Upper lobe of left lung (tissue), 4 donors: ENCODE measurements at regions not wholly inside any gene's neighbourhood (a gene's known extent, or its start where the extent isn't known, plus 50 kb on each side); places are given as distances from the start of the nearest gene placed in this dataset.

ENCODE experiments used
- EP300 ChIP-seq, 4 donors: sonication (generic); formaldehyde crosslinking; IDR thresholded peaks; one replicate each; pipeline ENCODE4 v1.5.1; 2017; ENCODE audit warnings: antibody characterized with exemption in 4 of 4, control low read depth in 2 of 4
- POLR2A ChIP-seq, 4 donors: fragments of 450-650 bp; IDR thresholded peaks; one replicate each; pipeline ENCODE4 v1.5.1; 2016 to 2017; ENCODE audit warnings: antibody characterized with exemption in 4 of 4, mild to moderate bottlenecking in 2 of 4
- POLR2AphosphoS5 ChIP-seq, 2 donors: sonication (generic); formaldehyde crosslinking; IDR thresholded peaks; one replicate each; pipeline ENCODE4 v1.5.1; 2017; ENCODE audit warnings: antibody characterized with exemption in 2 of 2
- TF ChIP-seq, protein P1 (sequence below), 6 experiments: fragments of 450-650 bp in 4 of 6; fragments of 200-600 bp in 2 of 6; sonication (generic) in 2 of 6; IDR thresholded peaks; one replicate each; pipeline ENCODE4 v1.5.1; 2016 to 2019; ENCODE audit warnings: antibody characterized with exemption in 6 of 6

DNA sequence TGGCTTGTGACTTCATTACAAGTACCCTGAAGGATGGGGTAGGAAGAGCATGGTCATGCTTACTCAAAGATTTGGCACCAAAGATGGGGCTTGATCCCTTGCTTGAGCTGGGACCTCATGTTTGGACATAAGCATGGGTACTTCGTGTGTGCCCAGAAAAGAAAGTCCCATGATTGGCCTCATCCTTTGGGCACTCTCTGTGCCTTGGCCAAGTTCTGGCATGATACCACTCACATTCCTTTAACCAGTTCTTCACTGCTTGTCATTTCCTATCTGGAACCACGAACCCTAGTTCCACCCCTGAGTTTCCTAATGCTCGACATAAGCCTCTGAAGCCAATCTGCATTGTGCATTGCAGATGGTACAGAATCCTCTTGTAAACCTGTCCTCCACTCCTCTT lies 107.0 kb downstream of the NAV1 start:
- TF ChIP-seq, protein P1, sequence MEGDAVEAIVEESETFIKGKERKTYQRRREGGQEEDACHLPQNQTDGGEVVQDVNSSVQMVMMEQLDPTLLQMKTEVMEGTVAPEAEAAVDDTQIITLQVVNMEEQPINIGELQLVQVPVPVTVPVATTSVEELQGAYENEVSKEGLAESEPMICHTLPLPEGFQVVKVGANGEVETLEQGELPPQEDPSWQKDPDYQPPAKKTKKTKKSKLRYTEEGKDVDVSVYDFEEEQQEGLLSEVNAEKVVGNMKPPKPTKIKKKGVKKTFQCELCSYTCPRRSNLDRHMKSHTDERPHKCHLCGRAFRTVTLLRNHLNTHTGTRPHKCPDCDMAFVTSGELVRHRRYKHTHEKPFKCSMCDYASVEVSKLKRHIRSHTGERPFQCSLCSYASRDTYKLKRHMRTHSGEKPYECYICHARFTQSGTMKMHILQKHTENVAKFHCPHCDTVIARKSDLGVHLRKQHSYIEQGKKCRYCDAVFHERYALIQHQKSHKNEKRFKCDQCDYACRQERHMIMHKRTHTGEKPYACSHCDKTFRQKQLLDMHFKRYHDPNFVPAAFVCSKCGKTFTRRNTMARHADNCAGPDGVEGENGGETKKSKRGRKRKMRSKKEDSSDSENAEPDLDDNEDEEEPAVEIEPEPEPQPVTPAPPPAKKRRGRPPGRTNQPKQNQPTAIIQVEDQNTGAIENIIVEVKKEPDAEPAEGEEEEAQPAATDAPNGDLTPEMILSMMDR (IDR thresholded peaks at IDR 0.05): no peak
- TF ChIP-seq POLR2A (IDR thresholded peaks at IDR 0.05): no peak
- TF ChIP-seq POLR2AphosphoS5 (IDR thresholded peaks at IDR 0.05): no peak
- TF ChIP-seq EP300 (IDR thresholded peaks at IDR 0.05): no peak
